ENCODE measurements at regions not wholly inside any gene's neighbourhood (a gene's known extent, or its start where the extent isn't known, plus 50 kb on each side); places are given as distances from the start of the nearest gene placed in this dataset.

GRCh38 chr2:134089454-134089853, 164.4 kb upstream of the MGAT5 start:
- no peak for DNase-seq

GRCh38 chr2:134097740-134098139, 156.1 kb upstream of the MGAT5 start:
- no peak for DNase-seq

GRCh38 chr2:134098321-134098720, 155.6 kb upstream of the MGAT5 start:
- DNase-seq: no peak

- DNase-seq: no peak
Observed at GRCh38 chr2:134099273-134099672, 154.6 kb upstream of the MGAT5 start.

- DNase-seq: no peak
Observed at GRCh38 chr2:134103196-134103595, 150.7 kb upstream of the MGAT5 start.

- DNase-seq: no peak
Observed at GRCh38 chr2:134104754-134105153, 149.1 kb upstream of the MGAT5 start.

GRCh38 chr2:134107402-134107801, 146.5 kb upstream of the MGAT5 start:
- DNase-seq: peak; percentile 78

GRCh38 chr2:134108113-134108512, 145.8 kb upstream of the MGAT5 start:
- DNase-seq: no peak

- DNase-seq: no peak
Observed at GRCh38 chr2:134109246-134109645, 144.6 kb upstream of the MGAT5 start.

GRCh38 chr2:134109725-134110124, 144.1 kb upstream of the MGAT5 start:
- no peak for DNase-seq

- no peak for DNase-seq
Observed at GRCh38 chr2:134110532-134110931, 143.3 kb upstream of the MGAT5 start.

GRCh38 chr2:134117676-134118075, 136.2 kb upstream of the MGAT5 start:
- DNase-seq: no peak

- DNase-seq: peak; percentile 97
Observed at GRCh38 chr2:134118279-134119116, 135.4 kb upstream of the MGAT5 start.

GRCh38 chr2:134119117-134119712, 134.7 kb upstream of the MGAT5 start:
- peak; percentile 29 for DNase-seq

- DNase-seq: peak; percentile 95
Observed at GRCh38 chr2:134119713-134120405, 134.0 kb upstream of the MGAT5 start.

GRCh38 chr2:134120406-134120732, 133.5 kb upstream of the MGAT5 start:
- peak; percentile 59 for DNase-seq

GRCh38 chr2:134120733-134121630, 132.9 kb upstream of the MGAT5 start:
- DNase-seq: peak; percentile 69

GRCh38 chr2:134122610-134123009, 131.3 kb upstream of the MGAT5 start:
- DNase-seq: peak; percentile 37

- no peak for DNase-seq
Observed at GRCh38 chr2:134123332-134123731, 130.5 kb upstream of the MGAT5 start.

- DNase-seq: peak; percentile 96
Observed at GRCh38 chr2:134124047-134124753, 129.7 kb upstream of the MGAT5 start.

- no peak for DNase-seq
Observed at GRCh38 chr2:134127496-134127895, 126.4 kb upstream of the MGAT5 start.

- DNase-seq: no peak
Observed at GRCh38 chr2:134128746-134129145, 125.1 kb upstream of the MGAT5 start.
